HepG2 (cell line): ENCODE measurements at regions not wholly inside any gene's neighbourhood (a gene's known extent, or its start where the extent isn't known, plus 50 kb on each side); places are given as distances from the start of the nearest gene placed in this dataset.

Source experiments
- ARNT2 ChIP-seq: sonication (generic); formaldehyde crosslinking; IDR thresholded peaks from 2 replicates; pipeline ENCODE4 v1.8.0; 2022; ENCODE audit warnings: mild to moderate bottlenecking, low read depth, missing genetic modification reagents, moderate library complexity
- BCL6 ChIP-seq: IDR thresholded peaks from 2 replicates; pipeline ENCODE4 v1.6.1; 2016; ENCODE audit warnings: missing genetic modification reagents, missing compliant biosample characterization
- CBX1 ChIP-seq: IDR thresholded peaks from one replicate; pipeline ENCODE4 v1.6.1; 2016; ENCODE audit warnings: antibody characterized with exemption, low read depth
- CEBPG ChIP-seq: IDR thresholded peaks from 2 replicates; pipeline ENCODE4 v1.6.1; 2016
- CENPT ChIP-seq: sonication (generic); formaldehyde crosslinking; IDR thresholded peaks from 2 replicates; pipeline ENCODE4 v1.8.0; 2022; ENCODE audit warnings: low read depth, mild to moderate bottlenecking, moderate library complexity, missing genetic modification reagents
- CREBL2 ChIP-seq: sonication (generic); formaldehyde crosslinking; IDR thresholded peaks from 2 replicates; pipeline ENCODE4 v1.8.1; 2023; ENCODE audit warnings: missing genetic modification reagents, mild to moderate bottlenecking, borderline replicate concordance
- ELF1 ChIP-seq: sonication (generic); formaldehyde crosslinking; IDR thresholded peaks from 2 replicates; pipeline ENCODE4 v1.4.0; 2020; ENCODE audit warnings: missing genetic modification reagents
- HDAC6 ChIP-seq: fragments of 200-600 bp; sonication (generic); IDR thresholded peaks from 2 replicates; pipeline ENCODE4 v1.7.0; 2017; ENCODE audit warnings: mild to moderate bottlenecking, antibody characterized with exemption, low read length, low read depth
- JDP2 ChIP-seq: sonication (generic); formaldehyde crosslinking; IDR thresholded peaks from 2 replicates; pipeline ENCODE4 v1.8.1; 2022; ENCODE audit warnings: missing genetic modification reagents, borderline replicate concordance
- KMT2A ChIP-seq: sonication (generic); formaldehyde crosslinking; IDR thresholded peaks from 2 replicates; pipeline ENCODE4 v1.4.0; 2020; ENCODE audit warnings: missing genetic modification reagents
- MYC ChIP-seq: sonication (generic); formaldehyde crosslinking; IDR thresholded peaks from 2 replicates; pipeline ENCODE4 v1.9.0; 2021; ENCODE audit warnings: missing genetic modification reagents, borderline replicate concordance
- NFE2L1 ChIP-seq: sonication (generic); formaldehyde crosslinking; IDR thresholded peaks from 2 replicates; pipeline ENCODE4 v1.4.0; 2020; ENCODE audit warnings: missing genetic modification reagents, mild to moderate bottlenecking, borderline replicate concordance
- NFYB ChIP-seq: sonication (generic); formaldehyde crosslinking; IDR thresholded peaks from 2 replicates; pipeline ENCODE4 v1.4.0; 2020; ENCODE audit warnings: missing genetic modification reagents
- NR2C2 ChIP-seq: sonication (generic); formaldehyde crosslinking; IDR thresholded peaks from 2 replicates; pipeline ENCODE4 v1.4.0; 2020; ENCODE audit warnings: missing genetic modification reagents, mild to moderate bottlenecking, moderate library complexity, borderline replicate concordance
- PRDM10 ChIP-seq: sonication (generic); formaldehyde crosslinking; IDR thresholded peaks from 2 replicates; pipeline ENCODE4 v1.4.0; 2020; ENCODE audit warnings: low read depth, missing genetic modification reagents
- RNF2 ChIP-seq: fragments of 450-650 bp; conservative IDR thresholded peaks from 2 replicates; pipeline ENCODE4 v1.6.1; 2016; ENCODE audit warnings: low read depth
- TERF1 ChIP-seq: sonication (generic); formaldehyde crosslinking; IDR thresholded peaks from 2 replicates; pipeline ENCODE4 v1.8.0; 2022; ENCODE audit warnings: mild to moderate bottlenecking, missing genetic modification reagents, moderate library complexity
- TP53 ChIP-seq: sonication (generic); formaldehyde crosslinking; conservative IDR thresholded peaks from 2 replicates; pipeline ENCODE4 v1.4.0; 2020; ENCODE audit warnings: missing genetic modification reagents
- ZBTB34 ChIP-seq: sonication (generic); formaldehyde crosslinking; IDR thresholded peaks from 2 replicates; pipeline ENCODE4 v1.8.0; 2022; ENCODE audit warnings: mild to moderate bottlenecking, missing genetic modification reagents
- ZFAT ChIP-seq: sonication (generic); formaldehyde crosslinking; conservative IDR thresholded peaks from 2 replicates; pipeline ENCODE4 v1.8.1; 2023; ENCODE audit warnings: missing genetic modification reagents, inconsistent platforms
- ZMYM2 ChIP-seq: sonication (generic); formaldehyde crosslinking; IDR thresholded peaks from 2 replicates; pipeline ENCODE4 v1.8.0; 2022; ENCODE audit warnings: mild to moderate bottlenecking, missing genetic modification reagents
- ZNF282 ChIP-seq: fragments of 450-650 bp; IDR thresholded peaks from 2 replicates; pipeline ENCODE4 v1.6.1; 2018; ENCODE audit not compliant: partially characterized antibody
- ZNF713 ChIP-seq: sonication (generic); formaldehyde crosslinking; IDR thresholded peaks from 2 replicates; pipeline ENCODE4 v1.4.0; 2020; ENCODE audit warnings: mild to moderate bottlenecking, missing genetic modification reagents
- ZSCAN29 ChIP-seq: sonication (generic); formaldehyde crosslinking; conservative IDR thresholded peaks from 2 replicates; pipeline ENCODE4 v1.4.0; 2020; ENCODE audit warnings: mild to moderate bottlenecking, missing genetic modification reagents

- TF ChIP-seq CENPT (CRISPR knock-in tag) (no peak; the same call in 1 of the 2 replicates), HDAC6 (no peak), NR2C2 (0 out of 2 replicates have a peak, but pooled peaks have one; percentile 14), NFYB (CRISPR knock-in tag) (no peak; the same call in 1 of the 2 replicates), KMT2A (CRISPR knock-in tag) (no peak), TERF1 (CRISPR knock-in tag) (no peak), ZMYM2 (CRISPR knock-in tag) (no peak), TP53 (CRISPR knock-in tag) (no peak), JDP2 (CRISPR knock-in tag) (no peak), ARNT2 (CRISPR knock-in tag) (0 out of 2 replicates have a peak, but pooled peaks have one; percentile 13), CREBL2 (CRISPR knock-in tag) (no peak), ZNF713 (CRISPR knock-in tag) (0 out of 2 replicates have a peak, but pooled peaks have one; percentile 60), ZBTB34 (CRISPR knock-in tag) (0 out of 2 replicates have a peak, but pooled peaks have one; percentile 33), PRDM10 (CRISPR knock-in tag) (0 out of 2 replicates have a peak, but pooled peaks have one; percentile 57), NFE2L1 (CRISPR knock-in tag) (0 out of 2 replicates have a peak, but pooled peaks have one; percentile 18), CEBPG (CRISPR knock-in tag) (peak; percentile 14; the same call in 1 of the 2 replicates), ELF1 (CRISPR knock-in tag) (no peak), ZNF282 (no peak), CBX1 (peak; percentile 52), MYC (no peak), RNF2 (0 out of 2 replicates have a peak, but pooled peaks have one; percentile 46), BCL6 (CRISPR knock-in tag) (peak; percentile 39; the same call in 1 of the 2 replicates), ZFAT (CRISPR knock-in tag) (no peak), ZSCAN29 (0 out of 2 replicates have a peak, but pooled peaks have one; percentile 61)
Measured at GRCh38 chr14:30270200-30271161, 288.5 kb upstream of the G2E3 start (continued).
